Osteoblast (primary cell): ENCODE measurements at regions not wholly inside any gene's neighbourhood (a gene's known extent, or its start where the extent isn't known, plus 50 kb on each side); places are given as distances from the start of the nearest gene placed in this dataset.

Experiments used
- DNase-seq: peaks from one replicate; pipeline ENCODE4 v3.0.0; 2011; ENCODE audit warnings: low spot score, mixed read lengths; ENCODE audit not compliant: insufficient read length; ENCODE audit errors: missing footprints
- H2AFZ ChIP-seq: 2 replicates; pipeline ENCODE4 v1.6.0; 2011; ENCODE audit warnings: mild to moderate bottlenecking, low read length
- H3K27ac ChIP-seq: 2 replicates; pipeline ENCODE4 v1.5.1; 2011; ENCODE audit warnings: mild to moderate bottlenecking, low read depth, low read length, moderate library complexity
- H3K27me3 ChIP-seq: 2 replicates; pipeline ENCODE4 v1.6.0; 2012; ENCODE audit warnings: mild to moderate bottlenecking, control low read depth, inconsistent platforms, low read length, moderate library complexity; ENCODE audit not compliant: insufficient read depth
- H3K36me3 ChIP-seq: 2 replicates; pipeline ENCODE4 v1.5.1; 2011; ENCODE audit warnings: mild to moderate bottlenecking, low read length, control low read depth, moderate library complexity; ENCODE audit not compliant: insufficient read depth
- H3K4me1 ChIP-seq: 2 replicates; pipeline ENCODE4 v1.5.1; 2011; ENCODE audit warnings: mild to moderate bottlenecking, low read length, control low read depth, moderate library complexity; ENCODE audit not compliant: insufficient read depth
- H3K4me2 ChIP-seq: 2 replicates; pipeline ENCODE4 v1.6.0; 2011; ENCODE audit warnings: mild to moderate bottlenecking, low read length; ENCODE audit not compliant: insufficient read depth
- H3K4me3 ChIP-seq: fragments of 200-600 bp; sonication (generic); 3 replicates; pipeline ENCODE4 v1.5.1; 2012; ENCODE audit warnings: mild to moderate bottlenecking, low read length, inconsistent platforms; ENCODE audit not compliant: insufficient read depth
- H3K79me2 ChIP-seq: 2 replicates; pipeline ENCODE4 v1.6.0; 2012; ENCODE audit warnings: mild to moderate bottlenecking, low read length, control low read depth, inconsistent platforms; ENCODE audit not compliant: insufficient read depth
- H3K9me3 ChIP-seq: 2 replicates; pipeline ENCODE4 v1.5.1; 2011; ENCODE audit warnings: low read depth, low read length, control low read depth
- H4K20me1 ChIP-seq: 2 replicates; pipeline ENCODE4 v1.6.0; 2012; ENCODE audit warnings: mild to moderate bottlenecking, low read length, control low read depth; ENCODE audit not compliant: insufficient read depth
- CTCF ChIP-seq: IDR thresholded peaks from 2 replicates; pipeline ENCODE4 v1.5.1; 2011; ENCODE audit warnings: mild to moderate bottlenecking, low read depth, low read length, moderate library complexity; ENCODE audit errors: extremely low read depth

- Histone ChIP-seq H3K4me2 (no peak overlapping the region), H4K20me1 (no peaks in the 10 kb centered on the region), H3K36me3 (no peaks in the 10 kb centered on the region), H3K4me3 (no peak overlapping the region), H3K9me3 (no peaks in the 10 kb centered on the region), H3K27me3 (no peaks in the 10 kb centered on the region), H3K79me2 (no peaks in the 10 kb centered on the region), H2AFZ (no peak overlapping the region), H3K4me1 (no peaks in the 10 kb centered on the region), H3K27ac (no peak overlapping the region)
- DNase-seq = no peak
- TF ChIP-seq CTCF = no peak
These were observed 270.4 kb downstream of the NSG2 start for GRCh38 chr5:174315871-174316270.

GRCh38 chr5:174316326-174316725 lies 270.8 kb downstream of the NSG2 start:
- no peak overlapping the region for H3K4me2 ChIP-seq
- no peak for TF ChIP-seq CTCF

GRCh38 chr5:174317256-174317894 lies 271.9 kb downstream of the NSG2 start:
- peak; percentile 85 for TF ChIP-seq CTCF
- Histone ChIP-seq H3K4me2 (no peak overlapping the region), H3K27ac (no peak overlapping the region), H3K4me1 (no peaks in the 10 kb centered on the region), H3K4me3 (no peak overlapping the region), H3K27me3 (no peaks in the 10 kb centered on the region), H3K9me3 (no peaks in the 10 kb centered on the region), H3K79me2 (no peaks in the 10 kb centered on the region), H3K36me3 (no peaks in the 10 kb centered on the region), H4K20me1 (no peaks in the 10 kb centered on the region), H2AFZ (no peak overlapping the region)
- DNase-seq = peak; percentile 95

More at GRCh38 chr5:174316326-174316725, 270.8 kb downstream of the NSG2 start:
- Histone ChIP-seq H3K27me3 (no peaks in the 10 kb centered on the region), H3K27ac (no peak overlapping the region), H3K36me3 (no peaks in the 10 kb centered on the region), H3K4me1 (no peaks in the 10 kb centered on the region), H3K9me3 (no peaks in the 10 kb centered on the region), H2AFZ (no peak overlapping the region), H3K4me3 (no peak overlapping the region), H3K79me2 (no peaks in the 10 kb centered on the region), H4K20me1 (no peaks in the 10 kb centered on the region)
- no peak for DNase-seq

GRCh38 chr5:174318578-174318977 lies 273.1 kb downstream of the NSG2 start:
- Histone ChIP-seq H3K9me3 (no peaks in the 10 kb centered on the region), H3K4me3 (no peak overlapping the region), H3K27me3 (no peaks in the 10 kb centered on the region), H2AFZ (no peak overlapping the region), H3K79me2 (no peaks in the 10 kb centered on the region), H4K20me1 (no peaks in the 10 kb centered on the region), H3K36me3 (no peaks in the 10 kb centered on the region), H3K27ac (no peak overlapping the region), H3K4me2 (no peak overlapping the region), H3K4me1 (no peaks in the 10 kb centered on the region)
- no peak for DNase-seq
- TF ChIP-seq CTCF = no peak
